ENCODE measurements at regions not wholly inside any gene's neighbourhood (a gene's known extent, or its start where the extent isn't known, plus 50 kb on each side); places are given as distances from the start of the nearest gene placed in this dataset.
A peak's percentile ranks its signal among the peaks of the same experiment; 100 is the strongest.
"Not testable (repeated sequence)": the region's sequence is repeated elsewhere in the genome, so short reads cannot be mapped to it uniquely, and the experiment has no call there.

DNA sequence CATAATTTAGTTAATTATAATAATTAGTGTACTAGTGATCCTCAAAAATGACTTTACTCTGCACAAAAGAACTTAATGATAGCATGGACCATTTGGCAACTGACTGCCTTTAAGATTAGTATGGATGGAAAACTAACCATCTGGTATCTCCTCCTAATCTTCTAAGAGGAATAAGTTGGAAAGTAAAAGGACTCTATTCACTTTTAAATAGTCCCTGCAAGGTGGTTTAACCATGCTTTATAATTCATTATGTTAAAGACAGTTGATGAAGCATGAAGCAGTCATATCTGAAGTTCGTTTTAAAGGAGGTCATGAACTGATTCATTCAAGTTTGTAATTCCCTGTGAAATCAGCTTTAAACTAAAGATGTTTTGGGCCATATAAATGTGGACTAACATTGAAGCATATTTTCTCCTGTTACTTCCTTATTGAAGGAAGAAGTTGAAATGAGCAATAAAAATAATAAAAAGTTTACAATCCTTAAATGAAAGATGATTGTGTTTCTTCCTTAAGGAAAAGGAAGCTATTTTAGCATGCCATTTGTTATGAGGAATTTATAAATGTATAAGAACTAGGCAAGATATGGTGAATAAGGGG lies 446.0 kb downstream of the XIRP2 start:
- Histone ChIP-seq H3K4me1 (no peaks in the 10 kb centered on the region), H3K4me3 (no peak overlapping the region), H3K27me3 (ENCODE audit: low read depth) (no peaks in the 10 kb centered on the region), H3K36me3 (no peaks in the 10 kb centered on the region), H3K27ac (replicated peaks) (no peak overlapping the region), H3K9me3 (replicated peaks) (peaks cover 7% of the 10 kb centered on the region)
- intact Hi-C loops (cut with micrococcal nuclease), result no loop called here
- no peak for DNase-seq
- no peak for TF ChIP-seq CTCF (IDR thresholded peaks at IDR 0.05; ENCODE audit: borderline replicate concordance)

GRCh38 chr2:167333245-167333644 lies 445.0 kb downstream of the XIRP2 start:
- no peaks in the 10 kb centered on the region for H3K27me3 ChIP-seq (ENCODE audit: low read depth)
- DNase-seq, result no peak
- H3K27ac ChIP-seq (replicated peaks), result no peak overlapping the region
- no peaks in the 10 kb centered on the region for H3K36me3 ChIP-seq
- H3K9me3 ChIP-seq (replicated peaks), result peaks cover 7% of the 10 kb centered on the region
- TF ChIP-seq CTCF (IDR thresholded peaks at IDR 0.05; ENCODE audit: borderline replicate concordance), result peak; percentile 10
- no peak overlapping the region for H3K4me3 ChIP-seq
- intact Hi-C loops (cut with micrococcal nuclease), result no loop called here
- no peaks in the 10 kb centered on the region for H3K4me1 ChIP-seq

DNA sequence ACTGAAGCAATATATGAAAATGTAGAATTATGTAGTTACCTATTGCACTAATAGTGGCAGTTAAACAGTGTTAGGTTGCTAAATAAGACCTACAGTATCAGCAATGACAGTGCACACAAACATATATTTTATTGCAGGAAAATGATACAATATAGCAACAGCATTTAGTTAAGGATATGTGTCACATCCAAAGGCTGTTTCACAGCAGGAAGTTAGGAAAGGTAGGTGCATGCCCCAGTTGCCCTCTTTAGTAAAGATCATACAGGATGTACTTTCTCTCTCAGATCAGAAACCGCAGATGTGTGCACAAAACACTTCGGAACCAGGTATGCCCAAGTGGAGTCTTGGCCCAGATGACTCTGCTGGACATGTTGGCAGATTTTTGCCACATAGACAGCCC lies 444.1 kb downstream of the XIRP2 start:
- DNase-seq, result no peak
- H3K4me1 ChIP-seq, result no peaks in the 10 kb centered on the region
- no peak overlapping the region for H3K4me3 ChIP-seq
- no peaks in the 10 kb centered on the region for H3K27me3 ChIP-seq (ENCODE audit: low read depth)
- intact Hi-C loops (cut with micrococcal nuclease), result no loop called here
- TF ChIP-seq CTCF (IDR thresholded peaks at IDR 0.05; ENCODE audit: borderline replicate concordance), result no peak
- H3K9me3 ChIP-seq (replicated peaks), result peaks cover 7% of the 10 kb centered on the region
- H3K27ac ChIP-seq (replicated peaks), result no peak overlapping the region
- no peaks in the 10 kb centered on the region for H3K36me3 ChIP-seq

GRCh38 chr2:167331636-167332232 lies 443.5 kb downstream of the XIRP2 start:
- DNase-seq, result no peak
- H3K4me1 ChIP-seq, result no peaks in the 10 kb centered on the region
- no peak overlapping the region for H3K4me3 ChIP-seq
- intact Hi-C loops (cut with micrococcal nuclease), result no loop called here
- peak; percentile 21 for TF ChIP-seq CTCF (IDR thresholded peaks at IDR 0.05; ENCODE audit: borderline replicate concordance)
- H3K27me3 ChIP-seq (ENCODE audit: low read depth), result no peaks in the 10 kb centered on the region
- H3K27ac ChIP-seq (replicated peaks), result no peak overlapping the region
- peaks cover 10% of the 10 kb centered on the region for H3K9me3 ChIP-seq (replicated peaks)
- no peaks in the 10 kb centered on the region for H3K36me3 ChIP-seq

- H3K27me3 ChIP-seq (ENCODE audit: low read depth); H3K4me1 ChIP-seq; H3K36me3 ChIP-seq; DNase-seq; H3K27ac ChIP-seq (replicated peaks); intact Hi-C loops (cut with micrococcal nuclease); H3K4me3 ChIP-seq: not testable (repeated sequence)
- H3K9me3 ChIP-seq (replicated peaks), result peaks cover 10% of the 10 kb centered on the region
Measured at GRCh38 chr2:167328808-167329207, 440.5 kb downstream of the XIRP2 start.

DNA sequence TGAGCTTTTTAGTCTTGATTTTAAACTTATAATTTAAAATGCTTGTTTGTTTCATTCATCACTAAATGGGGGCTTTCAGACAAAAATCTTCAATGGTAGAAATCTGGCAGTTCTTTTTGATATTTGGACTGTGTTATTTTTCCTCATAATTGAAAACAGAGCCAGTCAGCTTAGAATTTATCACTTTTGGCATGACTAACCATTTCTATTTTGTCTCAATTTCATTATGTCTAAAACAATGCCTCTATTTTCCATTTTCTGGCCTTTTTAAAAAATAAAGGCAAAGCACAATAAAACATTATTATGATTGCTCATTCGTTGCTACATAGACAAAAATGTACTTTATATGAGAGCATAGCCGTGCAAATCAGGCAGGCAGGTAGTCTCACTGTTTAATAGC lies 434.5 kb downstream of the XIRP2 start:
- no peak for DNase-seq
- no peak overlapping the region for H3K4me3 ChIP-seq
- no peaks in the 10 kb centered on the region for H3K4me1 ChIP-seq
- H3K27me3 ChIP-seq (ENCODE audit: low read depth), result no peaks in the 10 kb centered on the region
- H3K27ac ChIP-seq (replicated peaks), result no peak overlapping the region
- intact Hi-C loops (cut with micrococcal nuclease), result no loop called here
- peaks cover 4% of the 10 kb centered on the region for H3K9me3 ChIP-seq (replicated peaks)
- no peak for TF ChIP-seq CTCF (IDR thresholded peaks at IDR 0.05; ENCODE audit: borderline replicate concordance)
- H3K36me3 ChIP-seq, result no peaks in the 10 kb centered on the region

Measured in left ventricle myocardium inferior (tissue), 1 donor.